DOHH2 (cell line): ENCODE measurements at regions not wholly inside any gene's neighbourhood (a gene's known extent, or its start where the extent isn't known, plus 50 kb on each side); places are given as distances from the start of the nearest gene placed in this dataset.

Experiments
- CTCF ChIP-seq: fragments of 200-600 bp; sonication (generic); IDR thresholded peaks from one replicate; pipeline ENCODE4 v1.5.1; 2014; ENCODE audit warnings: antibody characterized with exemption, mild to moderate bottlenecking, low read depth, low read length; ENCODE audit not compliant: poor library complexity, severe bottlenecking
- EZH2phosphoT487 ChIP-seq: fragments of 200-600 bp; sonication (generic); IDR thresholded peaks from 2 replicates; pipeline ENCODE4 v1.6.1; 2017; ENCODE audit warnings: borderline replicate concordance, mild to moderate bottlenecking, antibody characterized with exemption, low read length, moderate library complexity, mixed read lengths

DNA sequence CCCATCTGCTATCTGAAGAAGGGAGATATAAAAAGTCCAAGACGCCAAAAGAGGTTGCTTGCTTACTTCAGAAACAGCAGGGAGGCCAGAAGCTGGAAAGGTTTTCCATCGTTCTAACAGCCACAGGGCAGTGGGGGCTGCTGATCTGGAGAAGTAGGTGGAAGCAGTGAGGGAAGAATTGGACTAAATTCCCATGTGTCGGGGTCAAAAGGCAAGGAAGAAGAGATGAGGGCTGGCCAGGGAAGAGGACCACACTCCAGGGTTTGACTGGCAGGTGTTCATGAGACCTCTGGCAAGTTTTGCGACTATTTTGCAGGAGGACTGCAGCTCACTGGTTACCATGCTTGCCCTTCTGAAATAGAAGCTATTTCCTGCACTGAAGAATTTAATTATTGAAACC lies 91.0 kb downstream of the SCG2 start:
- TF ChIP-seq CTCF: no peak
- TF ChIP-seq EZH2phosphoT487: no peak
